Colonic mucosa (tissue), 4 donors: ENCODE measurements at regions not wholly inside any gene's neighbourhood (a gene's known extent, or its start where the extent isn't known, plus 50 kb on each side); places are given as distances from the start of the nearest gene placed in this dataset.

Experiments used
- DNase-seq: peaks from one replicate; pipeline ENCODE4 v3.0.0-alpha.2; 2020
- H3K27ac ChIP-seq: fragments of 200-600 bp; one replicate; pipeline ENCODE4 v1.8.0; 2021
- H3K27me3 ChIP-seq: fragments of 200-600 bp; one replicate; pipeline ENCODE4 v1.8.0; 2021
- H3K36me3 ChIP-seq: fragments of 200-600 bp; one replicate; pipeline ENCODE4 v1.8.0; 2021
- H3K4me1 ChIP-seq: fragments of 200-600 bp; one replicate; pipeline ENCODE4 v1.8.0; 2021; ENCODE audit warnings: mild to moderate bottlenecking
- H3K4me3 ChIP-seq: fragments of 200-600 bp; one replicate; pipeline ENCODE4 v1.8.0; 2021
- H3K9ac ChIP-seq, 2 donors: one replicate each; pipeline ENCODE4 v1.7.0; 2013; ENCODE audit warnings: control low read depth in 2 of 2, low read depth in 2 of 2, low read length in 2 of 2
- H3K9me3 ChIP-seq: fragments of 200-600 bp; one replicate; pipeline ENCODE4 v1.8.0; 2021
- CTCF ChIP-seq: fragments of 200-600 bp; IDR thresholded peaks from one replicate; pipeline ENCODE4 v1.8.0; 2022; ENCODE audit warnings: antibody characterized with exemption, mild to moderate bottlenecking
- intact Hi-C: fragments of 100-400 bp; cut with DNase I; formaldehyde crosslinking; loops from one replicate; pipeline ENCODE4 v1.14.1; 2022
- donor health status: healthy.
- donor health status: DM: no; HTN: no; CAD: no.
- donor health status: DM: no; HTN: no; CAD: no.

GRCh38 chr10:123316776-123317175 lies 162.6 kb downstream of the BUB3 start:
- H3K9ac ChIP-seq, result no peak overlapping the region
- H3K4me3 ChIP-seq, result no peak overlapping the region
- no peaks in the 10 kb centered on the region for H3K27me3 ChIP-seq
- H3K36me3 ChIP-seq, result no peaks in the 10 kb centered on the region
- H3K4me1 ChIP-seq, result no peaks in the 10 kb centered on the region
- DNase-seq, result no peak
- intact Hi-C loops, result no loop called here
- no peak overlapping the region for H3K27ac ChIP-seq
- H3K9me3 ChIP-seq, result no peaks in the 10 kb centered on the region
- TF ChIP-seq CTCF, result no peak

- Histone ChIP-seq H3K27me3 (no peaks in the 10 kb centered on the region), H3K4me1 (no peaks in the 10 kb centered on the region), H3K4me3 (no peak overlapping the region), H3K27ac (no peak overlapping the region), H3K9me3 (no peaks in the 10 kb centered on the region), H3K9ac (no peak overlapping the region), H3K36me3 (no peaks in the 10 kb centered on the region)
- no peak for TF ChIP-seq CTCF
- intact Hi-C loops, result no loop called here
- DNase-seq, result no peak
Observed at GRCh38 chr10:123318516-123318915, 164.3 kb downstream of the BUB3 start.

- H3K27me3 ChIP-seq, result no peaks in the 10 kb centered on the region
- TF ChIP-seq CTCF, result no peak
- no peaks in the 10 kb centered on the region for H3K9me3 ChIP-seq
Observed at GRCh38 chr10:123320091-123320490, 165.9 kb downstream of the BUB3 start.

GRCh38 chr10:123323884-123324283 lies 169.7 kb downstream of the BUB3 start:
- intact Hi-C loops, result no loop called here
- no peak for DNase-seq
- Histone ChIP-seq H3K9me3 (no peaks in the 10 kb centered on the region), H3K36me3 (no peaks in the 10 kb centered on the region), H3K4me3 (no peak overlapping the region), H3K4me1 (no peaks in the 10 kb centered on the region), H3K27me3 (no peaks in the 10 kb centered on the region), H3K27ac (no peak overlapping the region), H3K9ac (no peak overlapping the region)
- TF ChIP-seq CTCF, result no peak

More at GRCh38 chr10:123320091-123320490, 165.9 kb downstream of the BUB3 start:
- H3K4me1 ChIP-seq, result no peaks in the 10 kb centered on the region
- intact Hi-C loops, result no loop called here
- no peak overlapping the region for H3K4me3 ChIP-seq
- no peak overlapping the region for H3K9ac ChIP-seq
- no peak overlapping the region for H3K27ac ChIP-seq
- no peaks in the 10 kb centered on the region for H3K36me3 ChIP-seq
- no peak for DNase-seq

- Histone ChIP-seq H3K9me3 (no peaks in the 10 kb centered on the region), H3K27me3 (no peaks in the 10 kb centered on the region), H3K27ac (no peak overlapping the region), H3K4me1 (no peaks in the 10 kb centered on the region), H3K4me3 (no peak overlapping the region), H3K36me3 (no peaks in the 10 kb centered on the region), H3K9ac (no peak overlapping the region)
- intact Hi-C loops, result no loop called here
- TF ChIP-seq CTCF, result no peak
- no peak for DNase-seq
Observed at GRCh38 chr10:123325663-123326190, 171.5 kb downstream of the BUB3 start.

- intact Hi-C loops, result no loop called here
- Histone ChIP-seq H3K36me3 (no peaks in the 10 kb centered on the region), H3K4me3 (no peak overlapping the region), H3K4me1 (no peaks in the 10 kb centered on the region), H3K9ac (no peak overlapping the region), H3K9me3 (no peaks in the 10 kb centered on the region), H3K27me3 (no peaks in the 10 kb centered on the region), H3K27ac (no peak overlapping the region)
- DNase-seq, result no peak
- no peak for TF ChIP-seq CTCF
Observed at GRCh38 chr10:123326674-123327073, 172.5 kb downstream of the BUB3 start.
